GM19023 (cell line): ENCODE measurements at regions not wholly inside any gene's neighbourhood (a gene's known extent, or its start where the extent isn't known, plus 50 kb on each side); places are given as distances from the start of the nearest gene placed in this dataset.

Experiments used
- ATAC-seq: cut with Tn5 transposase; IDR thresholded peaks from one replicate; pipeline ENCODE4 v1.9.1; 2021; ENCODE audit warnings: mild to moderate bottlenecking, moderate library complexity; ENCODE audit not compliant: unreplicated experiment

DNA sequence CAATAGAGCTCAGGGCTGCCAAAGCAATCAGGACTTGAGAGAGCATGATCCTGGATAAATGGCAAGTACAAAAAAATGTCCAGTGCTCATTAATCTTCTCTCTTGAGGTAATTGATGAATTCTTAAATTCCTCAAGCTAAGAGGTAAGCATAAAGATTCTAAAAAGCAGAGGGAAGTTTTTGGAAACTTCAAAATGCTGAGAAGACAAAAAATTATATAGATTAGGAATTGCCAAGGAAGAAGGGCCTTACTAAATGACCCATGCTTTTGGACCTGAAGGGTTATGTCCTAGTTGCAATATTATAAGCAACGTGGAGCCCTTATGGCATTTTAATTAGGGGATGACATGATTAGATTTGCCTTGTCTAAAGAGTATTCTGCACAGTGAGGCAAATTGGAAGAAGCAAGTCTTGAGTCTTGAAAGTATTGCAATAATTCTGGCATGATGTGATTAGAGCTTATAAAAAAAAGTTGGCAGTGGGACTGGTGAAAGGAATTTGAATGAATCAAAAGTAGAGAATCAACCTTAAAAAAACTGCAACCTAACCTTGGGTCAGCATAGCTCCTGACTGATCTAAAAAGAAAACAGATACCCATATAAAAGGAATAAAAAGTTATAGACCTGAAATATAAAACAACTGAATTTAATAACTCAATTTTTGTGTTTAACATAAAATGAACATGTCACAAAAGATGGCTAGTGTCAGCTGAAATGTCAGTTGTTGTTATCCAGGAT is 323.8 kb upstream of the ARRDC3 start:
- no peak for ATAC-seq

DNA sequence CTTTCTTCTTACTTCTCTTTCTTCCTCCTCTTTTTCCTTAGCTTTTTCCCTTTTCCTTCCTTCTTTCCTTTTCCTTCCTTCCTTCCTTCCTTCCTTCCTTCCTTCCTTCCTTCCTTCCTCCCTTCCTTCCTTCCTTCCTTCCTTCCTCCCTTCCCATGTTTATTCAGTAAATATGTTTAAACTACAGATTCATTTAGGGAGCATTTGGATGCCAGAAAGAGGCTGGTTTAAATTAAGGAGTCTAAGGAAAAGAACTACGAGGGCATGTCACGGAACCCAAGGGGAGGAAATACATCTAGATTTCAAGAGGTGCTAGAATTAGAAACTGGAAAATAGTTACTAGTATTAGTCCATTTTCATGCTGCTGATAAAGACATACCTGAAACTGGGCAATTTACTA is 320.0 kb upstream of the ARRDC3 start:
- ATAC-seq: no peak

DNA sequence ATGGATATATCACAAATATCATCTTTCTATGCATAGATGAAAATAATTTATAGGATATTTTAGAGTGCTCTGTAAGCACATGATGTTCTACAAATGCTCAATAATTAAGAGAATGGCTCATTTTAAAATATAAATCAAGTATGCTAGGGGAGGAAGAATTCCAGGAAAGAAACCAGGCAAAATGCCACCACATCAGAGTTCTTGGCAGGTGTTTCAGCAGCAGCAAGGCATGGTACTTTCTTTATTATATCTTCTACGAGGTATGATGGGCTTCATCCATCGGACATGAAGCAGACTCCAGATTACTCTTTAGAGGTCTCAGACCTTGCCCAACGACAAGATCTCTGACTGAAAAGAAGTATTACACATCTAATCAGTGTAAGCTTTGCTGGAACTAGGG is 316.3 kb upstream of the ARRDC3 start:
- no peak for ATAC-seq

DNA sequence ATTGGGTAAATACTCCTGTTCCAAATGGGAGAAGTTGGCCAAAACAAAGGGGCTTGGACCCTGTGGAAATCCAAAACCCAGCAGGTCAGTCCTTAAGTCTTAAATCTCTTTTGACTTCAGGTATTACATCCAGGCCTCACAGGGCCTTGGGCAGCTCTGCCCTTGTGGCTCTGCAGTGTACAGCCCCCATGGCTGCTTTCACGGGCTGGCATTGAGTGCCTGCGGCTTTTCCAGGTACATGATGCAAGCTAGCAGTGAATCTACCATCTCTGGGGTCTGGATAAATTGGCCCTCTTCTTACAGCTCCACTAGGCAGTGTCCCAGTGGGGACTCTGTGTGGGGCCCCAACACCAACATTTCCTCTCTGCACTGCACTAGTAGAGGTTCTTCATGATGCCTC is 308.5 kb upstream of the ARRDC3 start:
- no peak for ATAC-seq

DNA sequence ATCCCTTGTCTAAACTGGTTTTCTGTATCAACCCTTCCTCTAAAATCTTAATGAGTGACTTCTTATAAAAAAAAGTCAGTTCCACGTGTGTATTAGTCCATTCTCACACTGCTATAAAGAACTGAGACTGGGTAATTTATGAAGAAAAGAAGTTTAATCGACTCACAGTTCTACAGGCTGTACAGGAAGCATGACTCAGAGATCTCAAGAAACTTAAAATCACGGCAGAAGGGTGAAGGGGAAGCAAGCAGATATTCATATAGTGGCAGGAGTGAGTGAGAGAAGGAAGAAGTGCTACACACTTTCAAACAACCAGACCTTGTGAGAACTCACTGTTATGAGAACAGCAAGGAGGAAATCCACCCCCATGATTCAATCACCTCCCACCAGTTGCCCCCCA is 307.8 kb upstream of the ARRDC3 start:
- ATAC-seq: no peak

DNA sequence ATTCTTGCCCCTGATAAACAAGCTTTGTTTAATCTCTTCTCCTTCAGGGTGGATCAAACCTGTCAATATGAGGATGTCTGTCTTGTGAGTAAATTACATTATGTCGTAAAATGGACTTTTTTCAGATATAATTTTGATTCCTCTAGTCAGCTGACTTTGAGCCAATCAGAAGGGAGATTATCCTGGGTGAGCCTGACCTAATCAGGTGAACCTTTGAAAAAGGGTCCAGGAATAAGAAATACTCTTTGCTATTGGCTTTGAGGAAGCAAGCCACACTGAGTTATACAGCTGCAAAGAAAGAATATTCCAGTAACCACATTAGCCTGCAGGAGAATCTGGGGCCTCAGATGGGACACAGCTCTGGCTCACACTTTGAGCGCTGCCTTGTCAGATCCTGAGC is 304.3 kb upstream of the ARRDC3 start:
- no peak for ATAC-seq

DNA sequence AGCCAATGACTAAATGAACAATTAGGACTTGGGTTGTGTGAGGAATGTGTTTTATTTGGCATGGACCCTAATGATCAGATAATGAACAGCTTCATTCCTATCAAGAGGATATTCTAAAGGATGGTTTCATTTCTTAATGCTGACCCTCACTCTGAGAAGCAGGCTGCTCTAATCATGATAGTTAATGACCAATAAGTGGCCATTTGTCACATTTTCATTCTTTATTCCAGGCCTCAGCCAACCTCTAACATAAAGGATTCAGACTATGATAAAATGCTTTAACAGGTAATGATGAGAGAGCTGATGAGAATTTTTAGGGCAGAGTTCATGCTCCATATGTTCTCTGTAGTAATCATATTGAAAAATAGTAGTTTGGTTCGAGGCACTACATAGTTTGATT is 301.5 kb upstream of the ARRDC3 start:
- no peak for ATAC-seq

DNA sequence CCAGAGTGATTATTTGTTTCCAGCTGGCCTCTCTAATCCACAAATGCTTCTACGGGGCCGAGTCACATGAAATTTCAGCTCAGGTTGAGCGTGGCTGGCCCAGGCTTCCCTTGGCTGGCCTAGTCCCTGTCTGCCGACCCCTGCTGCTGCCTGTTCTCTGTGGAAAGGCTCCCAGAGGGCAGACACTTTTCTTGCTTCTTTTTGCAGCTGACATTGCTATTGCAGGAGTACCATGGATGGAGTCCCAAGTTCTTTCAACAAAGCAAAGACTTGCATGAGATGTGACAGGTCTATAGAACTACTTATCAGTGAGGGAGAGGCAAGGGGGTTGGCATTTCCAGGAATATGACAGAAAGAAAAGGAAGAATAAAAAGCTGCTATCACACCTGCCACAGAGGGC is 287.4 kb upstream of the ARRDC3 start:
- no peak for ATAC-seq

DNA sequence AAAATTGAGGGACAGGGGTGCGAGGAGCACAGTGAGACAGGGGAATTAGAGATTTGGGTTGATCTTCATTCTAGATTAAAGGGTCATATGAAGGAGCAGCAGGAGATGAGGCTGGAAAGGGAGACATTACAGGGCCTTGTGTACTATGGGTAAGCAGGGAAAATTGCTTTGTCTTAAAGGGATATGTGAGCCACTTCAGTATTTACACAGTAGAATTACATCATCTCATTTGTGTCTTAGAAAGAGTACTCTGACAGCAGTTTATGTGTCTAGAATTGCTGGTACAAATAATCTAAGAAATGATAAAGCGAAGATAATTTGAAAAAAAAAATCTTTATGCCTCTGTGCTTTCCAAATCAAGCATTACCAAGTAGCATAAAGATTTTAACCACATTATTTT is 287.0 kb upstream of the ARRDC3 start:
- no peak for ATAC-seq

DNA sequence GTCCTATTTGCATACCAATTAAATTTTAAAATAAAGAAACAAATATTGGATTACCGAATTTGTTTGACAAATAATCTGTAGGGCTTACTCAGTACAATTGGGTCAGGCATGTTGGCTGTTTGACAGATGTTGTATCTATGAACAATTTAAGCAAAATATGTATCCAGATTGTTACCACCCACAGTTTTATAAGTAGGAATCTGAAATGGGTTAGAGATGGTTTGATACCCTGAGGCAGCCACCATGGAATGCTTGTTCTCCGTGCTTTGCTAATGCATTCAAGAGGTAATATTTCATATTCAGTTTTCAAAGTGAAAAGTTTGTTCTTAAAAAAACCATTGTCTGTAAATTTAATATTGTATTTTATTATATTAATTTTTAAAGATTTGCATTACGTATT is 285.1 kb upstream of the ARRDC3 start:
- ATAC-seq: no peak

DNA sequence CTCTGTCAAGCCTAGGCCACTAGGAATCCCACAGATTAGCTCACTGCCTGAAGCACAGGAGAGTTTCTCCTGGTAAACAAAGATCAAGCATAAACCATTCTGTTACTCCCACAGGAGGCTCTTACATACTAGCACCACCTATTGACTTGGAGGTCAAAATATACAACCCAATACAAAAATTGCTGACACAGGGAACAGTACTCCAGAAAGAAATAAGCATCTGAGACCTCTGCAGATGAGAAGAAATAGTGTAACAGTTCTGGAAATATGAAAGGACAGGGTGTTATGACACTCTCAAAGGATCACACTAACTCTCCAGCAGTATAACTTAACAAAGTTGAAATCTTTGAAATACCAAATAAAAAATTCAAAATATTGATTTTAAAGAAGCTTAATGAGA is 269.6 kb upstream of the ARRDC3 start:
- ATAC-seq: no peak

DNA sequence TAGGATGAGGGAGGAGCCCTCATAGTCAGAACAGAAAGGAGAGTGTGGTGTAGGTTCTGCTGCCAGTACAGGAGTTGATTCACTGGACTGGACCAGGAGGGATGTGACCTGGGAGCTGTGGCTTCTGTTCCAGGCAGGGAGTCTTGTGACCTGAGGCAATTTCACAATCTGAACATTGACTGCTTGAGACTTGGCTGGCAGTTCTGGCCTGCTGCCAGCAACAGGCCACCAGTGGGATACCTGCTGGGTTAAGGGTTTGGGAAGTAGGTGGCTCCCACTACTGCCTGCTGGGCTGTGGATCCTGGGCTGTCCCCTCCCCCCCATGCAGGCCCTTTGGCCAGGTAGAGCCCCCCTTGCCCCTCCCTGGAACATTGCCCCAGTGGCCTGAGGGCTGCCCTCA is 268.6 kb upstream of the ARRDC3 start:
- ATAC-seq: no peak

DNA sequence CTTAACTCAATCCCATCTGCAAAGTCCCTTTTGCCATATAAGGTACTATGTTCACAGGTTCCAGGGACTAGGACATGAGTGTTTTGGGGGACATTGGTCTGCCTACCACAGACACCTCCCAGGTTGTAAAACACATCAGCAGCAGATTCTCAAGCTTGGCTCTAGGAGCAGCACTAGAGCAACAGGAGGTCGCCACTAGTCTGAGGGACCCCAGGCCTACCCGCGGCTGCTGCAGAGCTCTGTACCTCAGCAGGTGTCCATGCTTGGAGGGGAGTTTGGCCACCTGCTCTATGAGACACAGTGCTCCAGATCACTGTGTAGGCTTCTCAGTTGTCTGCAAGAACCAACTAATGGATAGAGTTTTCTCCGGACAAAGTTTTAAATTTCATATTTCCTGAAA is 262.2 kb upstream of the ARRDC3 start:
- ATAC-seq: no peak

DNA sequence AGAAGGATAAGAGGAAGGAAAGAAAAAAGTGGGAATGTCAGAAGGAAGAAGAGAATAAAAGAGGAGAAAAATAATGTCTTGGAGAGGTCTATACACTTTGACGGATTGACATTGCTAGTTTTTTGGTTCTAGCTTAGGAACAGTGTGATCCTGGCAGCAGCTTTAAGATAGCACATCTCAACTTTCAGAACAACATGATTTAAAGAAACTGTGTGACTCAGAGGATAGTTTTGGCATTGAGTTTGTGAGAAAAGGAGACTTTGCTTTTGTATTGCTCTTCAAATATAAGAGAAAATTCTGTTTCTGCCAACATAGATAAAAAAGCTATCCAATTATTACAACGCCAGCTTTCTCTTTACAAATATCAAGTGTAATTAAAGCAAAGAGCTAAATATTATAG is 260.7 kb upstream of the ARRDC3 start:
- ATAC-seq: no peak

DNA sequence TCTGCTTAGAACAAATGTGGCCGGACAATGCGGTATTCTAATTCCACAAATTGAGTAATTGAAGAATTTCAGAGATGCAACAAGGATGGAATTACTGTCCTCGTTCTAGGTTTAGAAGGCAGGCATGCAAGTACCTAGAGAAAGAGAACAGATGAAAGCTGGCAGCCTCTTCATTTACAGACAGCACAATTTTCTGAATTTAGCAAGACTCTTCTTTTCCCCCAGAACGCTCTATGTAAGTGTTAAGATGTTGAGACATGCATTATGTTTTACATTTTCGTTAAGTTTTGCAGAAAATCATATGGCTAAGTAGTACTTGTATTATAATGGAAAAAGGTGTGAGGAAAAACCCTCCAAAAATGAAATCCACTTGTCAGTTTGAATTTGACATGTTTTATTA is 259.5 kb upstream of the ARRDC3 start:
- ATAC-seq: no peak

DNA sequence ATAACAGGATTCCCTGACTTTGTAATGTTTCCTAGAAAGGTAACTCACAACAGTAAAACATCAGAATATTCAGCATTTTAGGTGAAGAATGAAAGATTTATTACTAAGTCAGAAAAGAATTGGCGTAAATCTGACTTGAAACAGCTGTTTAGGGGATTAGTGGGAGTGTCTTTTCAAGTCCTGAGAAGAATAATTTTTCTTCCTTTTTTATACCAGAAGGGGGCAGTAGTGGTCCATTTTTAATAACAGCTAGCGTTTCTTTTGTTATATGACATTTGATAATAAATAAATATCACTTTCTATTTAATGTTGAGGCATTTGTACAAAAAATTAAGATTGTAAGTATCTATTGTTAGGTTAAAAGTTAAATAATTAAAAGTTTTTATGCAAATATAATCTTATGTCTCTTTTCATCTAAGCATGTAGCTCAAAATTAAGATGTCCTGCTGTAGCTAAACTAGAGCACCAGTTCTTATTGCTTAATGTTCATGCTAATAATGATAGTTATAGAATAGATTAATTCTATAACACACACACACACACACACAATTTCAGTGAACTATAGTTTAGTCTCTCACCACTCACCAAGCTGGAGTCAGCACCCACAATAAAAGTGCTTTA is 258.7 kb upstream of the ARRDC3 start:
- ATAC-seq: no peak

DNA sequence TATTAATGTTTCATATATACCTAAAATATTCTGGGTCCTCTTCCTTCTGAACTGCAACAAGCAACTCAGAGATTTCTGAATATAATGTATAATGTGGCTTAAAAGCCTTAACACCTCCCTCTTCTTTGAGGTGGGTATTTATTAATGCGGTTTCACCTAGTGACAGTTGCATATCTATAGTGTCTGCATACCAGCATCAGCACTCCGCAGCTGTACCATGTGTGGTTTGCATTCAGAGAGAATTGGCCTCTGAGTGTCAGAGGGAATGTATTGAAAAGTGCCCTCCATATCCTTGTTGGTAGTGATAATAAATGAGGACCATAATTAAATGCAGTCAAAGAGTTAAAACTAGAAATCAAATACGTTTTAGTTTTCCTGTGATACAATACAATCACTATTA is 256.6 kb upstream of the ARRDC3 start:
- ATAC-seq: no peak

DNA sequence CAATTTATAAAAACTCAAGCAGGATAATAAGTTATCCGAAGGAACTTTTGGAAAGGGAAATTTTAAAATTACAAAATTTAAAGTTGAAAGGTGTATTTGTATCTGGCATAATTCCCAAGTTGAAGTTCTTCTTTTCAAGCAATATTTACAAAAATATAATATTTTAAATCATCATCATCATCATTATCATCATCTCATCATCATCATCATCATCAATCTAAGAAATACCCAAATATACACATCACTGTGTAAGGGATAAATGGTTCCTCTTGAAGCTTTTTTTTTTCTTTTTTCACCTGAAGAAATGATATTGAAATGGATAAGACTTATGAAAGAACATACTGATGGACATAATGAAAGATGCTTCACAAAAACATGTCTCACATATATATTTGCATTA is 254.9 kb upstream of the ARRDC3 start:
- ATAC-seq: no peak

DNA sequence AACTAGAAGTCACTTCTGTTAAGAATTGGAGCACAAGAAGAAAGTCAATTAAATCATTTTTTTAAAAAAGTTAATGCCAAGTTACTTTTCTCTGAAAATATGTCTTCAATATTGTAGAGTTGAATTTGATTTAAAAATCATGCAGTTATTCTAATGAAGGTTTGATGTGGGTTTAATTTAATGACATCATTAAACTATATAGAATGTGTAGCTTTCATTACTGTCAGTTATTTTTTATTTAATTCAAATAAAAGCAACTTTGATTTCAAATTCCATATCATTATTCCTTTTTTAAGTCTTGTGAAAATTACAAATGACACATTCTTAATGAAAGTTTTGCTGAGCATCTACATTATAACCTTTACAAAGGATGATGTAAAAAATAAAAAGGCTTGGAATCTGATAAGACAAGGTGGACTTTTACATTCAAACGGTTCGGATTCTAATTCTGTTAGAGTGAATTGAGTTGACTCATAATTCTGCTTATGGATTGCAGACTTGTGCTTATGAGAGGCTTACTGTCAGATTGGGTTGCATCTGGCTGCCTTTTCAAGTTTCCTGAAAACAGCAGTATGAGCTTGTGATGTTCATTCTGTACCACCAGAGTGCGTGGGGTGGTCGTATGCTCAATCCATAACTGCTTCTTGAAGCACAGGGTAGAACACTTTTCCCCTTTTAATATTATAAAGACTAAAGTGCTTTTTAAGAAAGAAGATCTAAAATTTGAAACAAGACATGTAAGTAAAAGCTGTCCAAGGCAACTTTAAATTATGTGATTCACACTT is 253.0 kb upstream of the ARRDC3 start:
- ATAC-seq: no peak

DNA sequence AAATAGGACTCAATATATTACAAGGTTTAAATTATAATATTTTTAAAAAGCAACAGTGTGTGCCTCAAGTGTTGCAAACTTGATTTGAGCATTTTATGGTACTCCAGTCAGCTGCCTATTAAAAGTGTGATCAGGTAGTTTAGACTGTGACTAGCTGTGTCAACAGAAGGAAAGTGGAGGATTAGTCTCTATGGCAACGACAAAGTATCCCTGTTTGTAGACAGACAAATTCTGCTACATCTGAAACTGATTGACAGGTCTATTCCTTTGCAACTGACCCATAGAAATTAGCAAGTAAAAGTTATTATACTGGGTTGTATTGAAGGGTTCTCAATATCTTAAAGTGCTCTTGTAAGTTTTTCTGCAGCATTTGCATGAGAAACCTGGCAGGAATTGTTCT is 249.8 kb upstream of the ARRDC3 start:
- no peak for ATAC-seq

DNA sequence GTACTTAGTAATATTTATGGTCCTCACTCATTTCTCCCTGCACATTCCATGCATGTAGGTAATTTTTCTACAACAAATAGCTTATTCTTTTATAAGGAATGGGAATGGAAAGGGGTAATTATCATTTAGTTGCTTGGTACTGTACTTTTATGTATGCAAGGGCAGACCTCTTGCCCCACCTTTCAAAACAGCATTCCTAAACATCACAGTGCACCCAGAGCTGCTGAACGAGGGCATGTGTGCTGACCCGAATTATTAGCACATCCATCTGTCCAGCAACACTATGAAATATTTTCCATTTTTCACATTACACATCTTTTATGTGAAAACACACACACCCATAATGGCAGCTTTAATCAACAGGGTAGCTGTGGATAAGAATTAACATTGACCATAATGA is 228.6 kb upstream of the ARRDC3 start:
- ATAC-seq: no peak

DNA sequence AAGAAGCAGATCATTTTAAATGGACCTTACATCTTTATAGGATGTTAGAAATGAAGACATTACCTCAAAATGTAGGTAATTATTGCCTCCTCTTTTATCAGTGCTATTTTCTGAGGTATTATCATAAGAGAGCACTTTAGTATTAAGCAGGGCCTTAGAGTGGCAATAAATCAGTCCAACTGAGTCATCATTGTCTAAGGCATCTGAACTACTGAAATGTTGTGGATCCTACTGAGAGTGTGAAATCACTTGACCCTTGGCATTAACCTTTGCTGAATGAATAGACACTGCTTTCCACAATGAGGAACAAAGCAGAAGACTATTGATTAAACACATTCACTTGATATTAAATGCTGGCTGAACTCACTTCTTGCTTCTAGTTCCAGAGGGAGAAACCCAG is 224.6 kb upstream of the ARRDC3 start:
- no peak for ATAC-seq
